Mucosa of descending colon (tissue), 3 donors: ENCODE measurements at regions not wholly inside any gene's neighbourhood (a gene's known extent, or its start where the extent isn't known, plus 50 kb on each side); places are given as distances from the start of the nearest gene placed in this dataset.

Source experiments
- ATAC-seq: fragments of 200-7000 bp; cut with Tn5 transposase; one replicate; pipeline ENCODE4 v1.9.1; 2020; ENCODE audit warnings: mild to moderate bottlenecking, moderate library complexity
- DNase-seq, 3 donors: peaks; one replicate each; pipeline ENCODE4 v3.0.0-alpha.2; 2020
- H3K36me3 ChIP-seq: fragments of 200-600 bp; one replicate; pipeline ENCODE4 v1.8.0; 2021; ENCODE audit warnings: low read depth, mild to moderate bottlenecking
- H3K4me1 ChIP-seq: fragments of 200-600 bp; one replicate; pipeline ENCODE4 v1.8.0; 2021; ENCODE audit warnings: low read depth, mild to moderate bottlenecking
- H3K4me3 ChIP-seq: fragments of 200-600 bp; one replicate; pipeline ENCODE4 v1.8.0; 2021; ENCODE audit warnings: mild to moderate bottlenecking
- H3K9me3 ChIP-seq: fragments of 200-600 bp; one replicate; pipeline ENCODE4 v1.8.0; 2021; ENCODE audit warnings: mild to moderate bottlenecking
- intact Hi-C, 2 donors: fragments of 100-400 bp; cut with DNase I in 1 of 2; cut with micrococcal nuclease in 1 of 2; formaldehyde crosslinking; loops; one replicate each; pipeline versions ENCODE4 v1.11.0 to v1.11.1; 2022; cut with DNase I, micrococcal nuclease
- TF ChIP-seq, protein P1 (sequence below): fragments of 200-600 bp; IDR thresholded peaks from one replicate; pipeline ENCODE4 v1.8.0; 2022; ENCODE audit warnings: antibody characterized with exemption, mild to moderate bottlenecking
- donor health status: DM: no; HTN: no; CAD: no; lungs with moderate emphysema.
- donor health status: DM: no; HTN: no; CAD: no.
- donor health status: DM: no; HTN: yes; CAD: no.

DNA sequence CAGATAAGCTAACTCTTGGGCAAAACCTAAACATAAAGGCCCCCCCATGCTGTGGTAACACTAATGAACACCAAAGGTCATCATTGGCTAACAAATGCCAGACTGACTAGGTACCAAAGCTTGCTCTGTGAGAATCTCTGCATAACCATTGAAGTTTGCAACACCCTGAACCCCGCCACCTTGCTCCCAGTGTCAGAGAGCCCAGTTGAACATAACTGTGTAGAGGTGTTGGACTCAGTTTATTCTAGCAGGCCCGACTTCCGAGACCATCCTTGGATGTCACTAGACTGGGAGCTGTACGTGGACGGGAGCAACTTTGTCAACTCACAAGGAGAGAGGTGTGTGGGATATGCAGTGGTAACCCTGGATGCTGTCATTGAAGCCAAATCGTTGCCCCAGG is 602.2 kb downstream of the UQCRFS1 start:
- intact Hi-C loops: no loop called here
- no peak for ATAC-seq

DNA sequence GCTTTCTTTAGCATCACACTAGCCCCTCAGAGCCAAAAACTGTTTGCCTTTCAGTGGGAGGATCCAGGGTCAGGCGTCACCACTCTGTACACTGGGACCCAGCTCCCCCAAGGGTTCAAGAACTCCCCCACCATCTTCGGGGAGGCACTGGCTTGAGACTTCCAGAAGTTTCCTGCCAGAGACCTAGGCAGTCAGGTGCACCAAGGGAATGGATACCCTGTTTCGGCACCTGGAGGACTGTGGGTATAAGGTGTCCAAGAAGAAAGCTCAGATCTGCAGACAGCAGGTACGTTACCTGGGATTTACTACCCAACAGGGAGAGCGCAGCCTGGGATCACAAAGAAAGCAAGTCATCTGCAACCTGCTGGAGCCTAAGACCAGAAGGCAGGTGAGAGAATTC is 603.0 kb downstream of the UQCRFS1 start:
- TF ChIP-seq, protein P1, sequence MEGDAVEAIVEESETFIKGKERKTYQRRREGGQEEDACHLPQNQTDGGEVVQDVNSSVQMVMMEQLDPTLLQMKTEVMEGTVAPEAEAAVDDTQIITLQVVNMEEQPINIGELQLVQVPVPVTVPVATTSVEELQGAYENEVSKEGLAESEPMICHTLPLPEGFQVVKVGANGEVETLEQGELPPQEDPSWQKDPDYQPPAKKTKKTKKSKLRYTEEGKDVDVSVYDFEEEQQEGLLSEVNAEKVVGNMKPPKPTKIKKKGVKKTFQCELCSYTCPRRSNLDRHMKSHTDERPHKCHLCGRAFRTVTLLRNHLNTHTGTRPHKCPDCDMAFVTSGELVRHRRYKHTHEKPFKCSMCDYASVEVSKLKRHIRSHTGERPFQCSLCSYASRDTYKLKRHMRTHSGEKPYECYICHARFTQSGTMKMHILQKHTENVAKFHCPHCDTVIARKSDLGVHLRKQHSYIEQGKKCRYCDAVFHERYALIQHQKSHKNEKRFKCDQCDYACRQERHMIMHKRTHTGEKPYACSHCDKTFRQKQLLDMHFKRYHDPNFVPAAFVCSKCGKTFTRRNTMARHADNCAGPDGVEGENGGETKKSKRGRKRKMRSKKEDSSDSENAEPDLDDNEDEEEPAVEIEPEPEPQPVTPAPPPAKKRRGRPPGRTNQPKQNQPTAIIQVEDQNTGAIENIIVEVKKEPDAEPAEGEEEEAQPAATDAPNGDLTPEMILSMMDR: no peak
- Histone ChIP-seq H3K4me3 (no peak overlapping the region), H3K9me3 (peaks cover 26% of the 10 kb centered on the region), H3K4me1 (no peaks in the 10 kb centered on the region), H3K36me3 (no peaks in the 10 kb centered on the region)
- no peak for ATAC-seq
- intact Hi-C loops: no loop called here
- DNase-seq: no peak

More for the DNA sequence above, 602.2 kb downstream of the UQCRFS1 start:
- DNase-seq: no peak
- Histone ChIP-seq H3K4me1 (no peaks in the 10 kb centered on the region), H3K36me3 (no peaks in the 10 kb centered on the region), H3K4me3 (no peak overlapping the region), H3K9me3 (peaks cover 34% of the 10 kb centered on the region)
- TF ChIP-seq, protein P1: no peak

DNA sequence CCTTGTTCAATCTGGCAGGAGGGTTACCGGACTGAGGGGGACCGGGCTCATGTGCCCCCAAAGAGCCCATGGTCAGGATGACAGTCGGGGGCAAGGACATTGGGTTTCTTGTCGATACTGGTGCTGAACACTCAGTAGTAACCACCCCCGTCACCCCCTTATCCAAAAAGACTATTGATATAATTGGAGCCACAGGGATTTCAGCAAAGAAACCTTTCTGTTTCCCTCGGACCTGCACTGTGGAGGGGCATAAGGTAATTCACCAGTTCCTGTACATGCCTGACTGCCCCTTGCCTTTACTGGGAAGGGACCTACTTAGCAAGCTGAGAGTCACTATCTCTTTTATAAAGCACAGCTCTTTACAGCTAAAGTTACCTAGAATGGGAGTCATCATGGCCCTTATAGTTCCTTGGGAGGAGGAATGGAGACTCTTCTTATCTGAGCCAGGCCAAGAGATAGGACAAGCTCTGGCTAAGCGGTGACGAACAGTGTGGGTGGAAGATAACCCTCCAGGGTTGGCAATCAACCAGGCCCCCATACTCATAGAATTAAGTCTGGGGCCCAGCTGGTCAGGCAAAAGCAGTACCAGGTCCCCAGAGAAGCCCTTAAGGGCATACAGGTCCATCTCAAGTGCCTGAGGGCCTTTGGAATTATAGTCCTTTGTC is 603.7 kb downstream of the UQCRFS1 start:
- no peak for DNase-seq
- TF ChIP-seq, protein P1: no peak
- Histone ChIP-seq H3K4me3 (no peak overlapping the region), H3K36me3 (no peaks in the 10 kb centered on the region), H3K9me3 (peaks cover 19% of the 10 kb centered on the region), H3K4me1 (no peaks in the 10 kb centered on the region)
- intact Hi-C loops: no loop called here
- ATAC-seq: no peak

- no peak overlapping the region for H3K4me3 ChIP-seq
- no peak for DNase-seq
- no peaks in the 10 kb centered on the region for H3K36me3 ChIP-seq
- no peak for ATAC-seq
- TF ChIP-seq, protein P1: no peak
- no peaks in the 10 kb centered on the region for H3K4me1 ChIP-seq
- intact Hi-C loops: no loop called here
- H3K9me3 ChIP-seq: peaks cover 11% of the 10 kb centered on the region
Observed at GRCh38 chr19:28608292-28608691, 604.7 kb downstream of the UQCRFS1 start.

GRCh38 chr19:28607066-28607583 is 605.8 kb downstream of the UQCRFS1 start:
- Histone ChIP-seq H3K4me1 (no peaks in the 10 kb centered on the region), H3K4me3 (no peak overlapping the region), H3K9me3 (peaks cover 11% of the 10 kb centered on the region), H3K36me3 (no peaks in the 10 kb centered on the region)
- DNase-seq (no peak), ATAC-seq (no peak)
- intact Hi-C loops: no loop called here
- TF ChIP-seq, protein P1: no peak
